ENCODE measurements at regions not wholly inside any gene's neighbourhood (a gene's known extent, or its start where the extent isn't known, plus 50 kb on each side); places are given as distances from the start of the nearest gene placed in this dataset.

- DNase-seq (ENCODE audit: insufficient read length, low spot score) (no peak), FAIRE-seq (no peak)
Observed at GRCh38 chr5:164608507-164608906, 1103.1 kb downstream of the MAT2B start.

GRCh38 chr5:164610374-164610773 lies 1105.0 kb downstream of the MAT2B start:
- DNase-seq (ENCODE audit: insufficient read length, low spot score) = no peak
- no peak for FAIRE-seq

GRCh38 chr5:164614707-164615106 lies 1109.3 kb downstream of the MAT2B start:
- no peak for FAIRE-seq
- no peak for DNase-seq (ENCODE audit: insufficient read length, low spot score)

- FAIRE-seq = no peak
- no peak for DNase-seq (ENCODE audit: insufficient read length, low spot score)
Observed at GRCh38 chr5:164617290-164617689, 1111.9 kb downstream of the MAT2B start.

- FAIRE-seq (no peak), DNase-seq (ENCODE audit: insufficient read length, low spot score) (no peak)
Observed at GRCh38 chr5:164627021-164627420, 1121.6 kb downstream of the MAT2B start.

GRCh38 chr5:164636456-164636855 lies 1131.0 kb downstream of the MAT2B start:
- DNase-seq (ENCODE audit: insufficient read length, low spot score) = no peak
- FAIRE-seq = no peak

GRCh38 chr5:164637931-164638521 lies 1132.6 kb downstream of the MAT2B start:
- no peak for FAIRE-seq
- no peak for DNase-seq (ENCODE audit: insufficient read length, low spot score)

GRCh38 chr5:164649266-164649665 lies 1143.8 kb downstream of the MAT2B start:
- DNase-seq (ENCODE audit: insufficient read length, low spot score) (no peak), FAIRE-seq (no peak)

- DNase-seq (ENCODE audit: insufficient read length, low spot score) = no peak
- no peak for FAIRE-seq
Observed at GRCh38 chr5:164650427-164650826, 1145.0 kb downstream of the MAT2B start.

- DNase-seq (ENCODE audit: insufficient read length, low spot score) (no peak), FAIRE-seq (no peak)
Observed at GRCh38 chr5:164651546-164652275, 1146.3 kb downstream of the MAT2B start.

- FAIRE-seq (no peak), DNase-seq (ENCODE audit: insufficient read length, low spot score) (no peak)
Observed at GRCh38 chr5:164652276-164652660, 1146.8 kb downstream of the MAT2B start.

- no peak for DNase-seq (ENCODE audit: insufficient read length, low spot score)
- no peak for FAIRE-seq
Observed at GRCh38 chr5:164663198-164663989, 1158.0 kb downstream of the MAT2B start.

GRCh38 chr5:164671640-164672039 lies 1166.2 kb downstream of the MAT2B start:
- FAIRE-seq = no peak
- DNase-seq (ENCODE audit: insufficient read length, low spot score) = no peak

GRCh38 chr5:164672205-164672604 lies 1166.8 kb downstream of the MAT2B start:
- DNase-seq (ENCODE audit: insufficient read length, low spot score) (no peak), FAIRE-seq (no peak)

- FAIRE-seq = no peak
- DNase-seq (ENCODE audit: insufficient read length, low spot score) = no peak
Observed at GRCh38 chr5:164672931-164673694, 1167.7 kb downstream of the MAT2B start.

- DNase-seq (ENCODE audit: insufficient read length, low spot score) (no peak), FAIRE-seq (no peak)
Observed at GRCh38 chr5:164679461-164679860, 1174.0 kb downstream of the MAT2B start.

- FAIRE-seq = no peak
- DNase-seq (ENCODE audit: insufficient read length, low spot score) = no peak
Observed at GRCh38 chr5:164680216-164680615, 1174.8 kb downstream of the MAT2B start.

GRCh38 chr5:164680812-164681520 lies 1175.5 kb downstream of the MAT2B start:
- no peak for DNase-seq (ENCODE audit: insufficient read length, low spot score)
- FAIRE-seq = no peak

GRCh38 chr5:164687391-164687790 lies 1182.0 kb downstream of the MAT2B start:
- FAIRE-seq = no peak

GRCh38 chr5:164688437-164688836 lies 1183.0 kb downstream of the MAT2B start:
- DNase-seq (ENCODE audit: insufficient read length, low spot score) = no peak
- FAIRE-seq = no peak

More at GRCh38 chr5:164687391-164687790, 1182.0 kb downstream of the MAT2B start:
- no peak for DNase-seq (ENCODE audit: insufficient read length, low spot score)
